ENCODE measurements at regions not wholly inside any gene's neighbourhood (a gene's known extent, or its start where the extent isn't known, plus 50 kb on each side); places are given as distances from the start of the nearest gene placed in this dataset.
"Not testable (repeated sequence)": the region's sequence is repeated elsewhere in the genome, so short reads cannot be mapped to it uniquely, and the experiment has no call there.

DNA sequence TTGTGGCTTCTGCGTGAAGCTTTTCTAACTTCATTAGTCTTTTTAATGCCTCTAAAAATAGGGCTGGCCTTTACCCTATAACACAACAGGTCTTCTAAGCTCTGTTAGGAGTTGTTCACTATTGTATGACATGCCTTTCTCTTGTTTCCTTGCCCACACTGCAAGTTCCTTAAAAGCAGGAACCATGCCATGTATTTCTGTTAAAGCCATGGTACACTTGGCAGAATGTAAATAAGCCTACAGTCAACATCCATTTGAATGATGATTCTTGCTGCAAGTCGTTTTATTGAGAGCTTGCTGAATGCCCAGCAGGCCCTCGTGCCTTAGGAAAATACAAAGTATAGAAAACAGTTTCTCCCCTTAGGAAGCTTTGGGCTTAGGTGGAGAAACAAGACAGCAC, 214.6 kb downstream of the DUSP10 start:
- no peak overlapping the region for H3K4me3 ChIP-seq (ENCODE audit: low read depth, low read length)
- H3K36me3 ChIP-seq (ENCODE audit: control insufficient read depth, insufficient read depth, low read length): no peaks in the 10 kb centered on the region
- no peak overlapping the region for H3K9ac ChIP-seq (ENCODE audit: low read depth, low read length)
- H3K9me3 ChIP-seq (ENCODE audit: control insufficient read depth, insufficient read depth, low read length): no peaks in the 10 kb centered on the region
- H3K4me1 ChIP-seq (ENCODE audit: control insufficient read depth, insufficient read depth, low read length): no peaks in the 10 kb centered on the region
- no peaks in the 10 kb centered on the region for H3K27me3 ChIP-seq (ENCODE audit: control insufficient read depth, insufficient read depth, low read length)

DNA sequence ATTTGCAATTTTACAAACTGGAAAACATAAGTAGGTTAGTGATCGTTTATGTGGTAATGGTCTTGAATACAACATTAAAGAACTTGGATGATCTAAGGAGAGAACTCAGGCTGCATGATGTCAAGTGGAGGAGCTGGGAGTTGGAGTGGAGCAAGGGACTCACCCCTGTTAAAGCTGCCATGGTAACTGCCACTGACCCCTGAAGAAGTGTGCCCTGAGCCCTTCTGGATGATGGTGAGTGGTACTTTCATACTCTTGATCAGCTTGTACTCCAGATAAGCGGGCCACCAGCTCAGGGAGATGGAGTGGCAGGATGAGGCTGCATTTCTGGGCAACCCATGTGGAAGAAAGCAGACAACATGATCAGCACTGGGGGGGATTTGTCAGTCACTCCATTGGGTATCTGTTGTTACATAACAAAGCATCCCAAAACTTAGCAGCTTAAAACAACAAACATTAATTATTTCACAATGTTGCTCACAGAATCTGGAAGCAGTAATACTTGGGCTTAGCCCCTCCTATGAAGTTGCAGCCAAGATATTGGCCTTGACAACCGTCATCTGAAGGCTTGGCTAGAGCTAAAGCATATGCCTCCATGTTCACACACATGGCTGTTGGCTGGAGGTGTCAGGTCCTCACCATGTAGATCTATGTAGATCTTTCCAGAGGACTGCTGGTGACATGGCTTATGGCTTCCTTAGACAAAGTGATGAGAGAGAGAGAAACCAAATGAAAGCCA, 213.8 kb downstream of the DUSP10 start:
- Histone ChIP-seq H3K9me3 (ENCODE audit: control insufficient read depth, insufficient read depth, low read length) (no peaks in the 10 kb centered on the region), H3K4me3 (ENCODE audit: low read depth, low read length) (no peak overlapping the region), H3K36me3 (ENCODE audit: control insufficient read depth, insufficient read depth, low read length) (no peaks in the 10 kb centered on the region), H3K9ac (ENCODE audit: low read depth, low read length) (no peak overlapping the region), H3K27me3 (ENCODE audit: control insufficient read depth, insufficient read depth, low read length) (no peaks in the 10 kb centered on the region), H3K4me1 (ENCODE audit: control insufficient read depth, insufficient read depth, low read length) (no peaks in the 10 kb centered on the region)

DNA sequence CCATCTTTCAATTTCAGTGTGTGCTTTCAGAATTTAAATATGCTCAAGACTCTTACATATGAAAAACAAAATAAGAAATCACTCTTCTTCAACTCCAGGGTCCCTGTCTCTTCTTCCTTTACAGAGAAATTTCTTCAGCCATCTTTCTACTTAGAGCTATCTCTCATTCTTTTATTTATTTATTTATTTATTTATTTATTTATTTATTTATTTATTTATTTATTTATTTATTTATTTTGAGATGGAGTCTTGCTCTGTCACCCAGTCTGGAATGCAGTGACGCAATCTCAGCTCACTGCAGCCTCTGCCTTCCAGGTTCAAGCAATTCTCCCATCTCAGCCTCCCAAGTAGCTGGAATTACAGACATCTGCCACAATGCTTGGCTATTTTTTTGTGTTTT, 211.7 kb downstream of the DUSP10 start:
- H3K4me1 ChIP-seq (ENCODE audit: control insufficient read depth, insufficient read depth, low read length); H3K9me3 ChIP-seq (ENCODE audit: control insufficient read depth, insufficient read depth, low read length); H3K9ac ChIP-seq (ENCODE audit: low read depth, low read length); H3K4me3 ChIP-seq (ENCODE audit: low read depth, low read length); H3K27me3 ChIP-seq (ENCODE audit: control insufficient read depth, insufficient read depth, low read length); H3K36me3 ChIP-seq (ENCODE audit: control insufficient read depth, insufficient read depth, low read length): not testable (repeated sequence)

DNA sequence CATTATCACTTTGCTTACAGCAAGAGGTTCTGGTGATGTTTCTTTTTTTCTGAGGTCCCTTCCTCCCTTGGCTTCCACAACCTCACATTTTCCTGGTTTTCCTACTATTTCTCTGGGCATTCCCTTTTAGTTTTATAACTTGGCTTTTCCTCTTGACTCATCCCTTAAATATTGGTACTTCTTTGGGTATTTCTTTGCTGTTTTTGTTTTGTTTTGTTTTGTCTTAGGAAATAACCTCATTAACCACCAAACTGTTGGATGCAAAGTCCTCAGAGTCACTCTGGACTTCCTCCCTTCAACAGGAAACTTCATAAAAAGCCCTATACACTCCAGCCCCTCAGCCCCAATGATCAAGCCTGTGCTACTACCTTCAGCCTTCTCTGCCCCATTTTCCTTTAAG, 211.1 kb downstream of the DUSP10 start:
- Histone ChIP-seq H3K4me1 (ENCODE audit: control insufficient read depth, insufficient read depth, low read length) (no peaks in the 10 kb centered on the region), H3K9me3 (ENCODE audit: control insufficient read depth, insufficient read depth, low read length) (no peaks in the 10 kb centered on the region), H3K36me3 (ENCODE audit: control insufficient read depth, insufficient read depth, low read length) (no peaks in the 10 kb centered on the region), H3K27me3 (ENCODE audit: control insufficient read depth, insufficient read depth, low read length) (no peaks in the 10 kb centered on the region), H3K4me3 (ENCODE audit: low read depth, low read length) (no peak overlapping the region), H3K9ac (ENCODE audit: low read depth, low read length) (no peak overlapping the region)

DNA sequence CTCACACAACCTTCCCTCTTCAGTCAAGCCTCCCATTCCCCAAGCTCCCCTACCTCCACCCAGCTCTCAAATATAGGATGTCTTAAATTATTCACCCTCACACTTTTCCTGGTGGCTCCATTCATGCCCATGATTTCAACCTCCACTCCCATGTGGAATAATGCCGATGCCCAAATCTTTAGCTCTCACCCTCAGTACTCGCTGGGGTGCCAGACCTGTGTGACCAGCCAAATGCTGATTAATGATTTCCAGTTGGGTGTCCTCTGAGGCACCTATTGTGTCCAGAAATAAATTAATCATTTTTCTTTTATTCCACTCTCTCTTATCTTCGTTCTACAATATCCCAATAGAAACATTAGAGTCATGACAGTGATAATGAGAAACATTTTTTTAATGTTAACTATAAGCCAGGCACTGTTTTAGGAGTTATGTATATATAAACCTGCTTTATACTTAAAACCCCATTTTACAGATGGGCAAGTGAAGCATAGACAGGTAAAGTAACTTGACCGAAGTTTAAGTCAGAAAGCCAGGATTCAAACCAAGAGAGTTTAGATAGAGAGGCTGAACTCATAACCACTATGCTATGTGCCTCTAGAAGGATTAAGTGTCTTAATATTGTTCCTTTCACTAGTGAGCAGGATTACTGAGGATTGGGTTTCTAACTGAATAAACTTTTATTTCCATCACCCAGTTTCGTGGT, 209.7 kb downstream of the DUSP10 start:
- H3K4me1 ChIP-seq (ENCODE audit: control insufficient read depth, insufficient read depth, low read length): no peaks in the 10 kb centered on the region
- H3K9me3 ChIP-seq (ENCODE audit: control insufficient read depth, insufficient read depth, low read length): no peaks in the 10 kb centered on the region
- no peak overlapping the region for H3K9ac ChIP-seq (ENCODE audit: low read depth, low read length)
- no peak overlapping the region for H3K4me3 ChIP-seq (ENCODE audit: low read depth, low read length)
- H3K36me3 ChIP-seq (ENCODE audit: control insufficient read depth, insufficient read depth, low read length): no peaks in the 10 kb centered on the region
- H3K27me3 ChIP-seq (ENCODE audit: control insufficient read depth, insufficient read depth, low read length): no peaks in the 10 kb centered on the region

DNA sequence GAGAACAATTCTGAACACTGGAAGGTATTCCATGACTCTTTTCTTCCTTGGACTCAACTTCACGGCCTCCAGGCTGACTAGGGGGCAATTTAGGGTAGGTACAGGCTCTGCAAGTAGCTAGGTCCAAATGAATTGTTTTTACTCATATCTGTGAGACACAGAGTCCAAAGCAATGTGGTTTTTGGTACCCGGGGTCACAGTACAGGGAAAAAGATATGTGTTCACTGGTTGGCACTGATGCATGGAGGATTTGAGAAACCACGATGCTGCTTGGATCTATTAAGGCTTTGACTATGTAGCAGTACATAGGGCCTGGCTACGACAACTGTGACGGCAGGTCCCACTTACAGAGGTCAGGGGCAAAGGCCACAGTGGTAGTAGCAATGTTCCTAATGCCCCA, 200.6 kb downstream of the DUSP10 start:
- H3K27me3 ChIP-seq (ENCODE audit: control insufficient read depth, insufficient read depth, low read length): no peaks in the 10 kb centered on the region
- H3K36me3 ChIP-seq (ENCODE audit: control insufficient read depth, insufficient read depth, low read length): no peaks in the 10 kb centered on the region
- peaks cover 4% of the 10 kb centered on the region for H3K4me1 ChIP-seq (ENCODE audit: control insufficient read depth, insufficient read depth, low read length)
- no peaks in the 10 kb centered on the region for H3K9me3 ChIP-seq (ENCODE audit: control insufficient read depth, insufficient read depth, low read length)
- H3K4me3 ChIP-seq (ENCODE audit: low read depth, low read length): no peak overlapping the region
- H3K9ac ChIP-seq (ENCODE audit: low read depth, low read length): no peak overlapping the region

DNA sequence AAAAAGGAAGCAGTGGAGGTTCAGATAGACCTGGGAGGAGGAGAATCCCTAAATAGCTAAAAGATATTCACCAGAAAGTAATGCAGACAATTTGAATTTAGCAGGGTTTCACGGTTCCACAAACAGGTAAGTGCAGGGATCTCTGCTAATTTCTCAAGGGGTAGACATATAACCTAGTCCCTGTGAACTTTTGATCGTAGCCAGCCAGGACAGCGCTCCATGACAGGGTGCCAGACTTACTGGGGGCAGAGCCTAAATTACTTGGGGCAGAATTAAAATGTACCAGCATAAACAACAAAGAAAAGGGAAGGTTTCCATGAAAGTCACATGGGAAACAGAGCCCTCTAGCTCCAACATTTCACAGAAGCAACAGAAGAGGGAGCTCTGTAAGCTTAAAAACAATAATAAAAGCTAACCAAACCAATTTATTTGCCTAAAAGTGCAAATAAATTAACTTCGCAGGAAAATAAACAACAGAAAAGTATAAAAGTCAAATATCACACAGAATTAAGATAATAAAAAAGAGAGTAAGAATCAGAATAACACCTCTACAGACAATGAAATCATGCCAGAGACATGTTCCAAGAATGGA, 198.3 kb downstream of the DUSP10 start:
- H3K4me1 ChIP-seq (ENCODE audit: control insufficient read depth, insufficient read depth, low read length): peaks cover 4% of the 10 kb centered on the region
- H3K4me3 ChIP-seq (ENCODE audit: low read depth, low read length): no peak overlapping the region
- H3K9me3 ChIP-seq (ENCODE audit: control insufficient read depth, insufficient read depth, low read length): no peaks in the 10 kb centered on the region
- H3K36me3 ChIP-seq (ENCODE audit: control insufficient read depth, insufficient read depth, low read length): no peaks in the 10 kb centered on the region
- H3K9ac ChIP-seq (ENCODE audit: low read depth, low read length): no peak overlapping the region
- H3K27me3 ChIP-seq (ENCODE audit: control insufficient read depth, insufficient read depth, low read length): no peaks in the 10 kb centered on the region

DNA sequence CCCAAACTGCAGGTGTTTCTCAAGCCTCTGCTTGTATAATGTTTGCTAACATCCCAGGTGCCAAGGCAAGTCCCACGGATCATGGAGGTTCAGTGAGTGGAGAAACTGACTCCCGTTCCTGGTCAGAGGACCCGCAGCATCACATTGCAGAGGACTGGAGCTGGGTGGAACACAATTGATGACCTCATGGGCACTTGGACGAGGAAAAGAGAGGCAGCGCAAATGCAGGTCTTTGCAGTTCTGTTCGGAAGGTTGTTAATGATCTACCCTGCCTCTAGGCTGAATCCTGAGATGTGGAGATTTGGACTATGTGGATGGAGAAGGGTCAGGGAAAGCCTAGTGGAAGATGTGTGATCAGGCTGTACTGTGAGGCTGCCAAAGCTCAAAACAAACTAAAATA, 192.9 kb downstream of the DUSP10 start:
- Histone ChIP-seq H3K9me3 (ENCODE audit: control insufficient read depth, insufficient read depth, low read length) (no peaks in the 10 kb centered on the region), H3K4me3 (ENCODE audit: low read depth, low read length) (no peak overlapping the region), H3K27me3 (ENCODE audit: control insufficient read depth, insufficient read depth, low read length) (no peaks in the 10 kb centered on the region), H3K36me3 (ENCODE audit: control insufficient read depth, insufficient read depth, low read length) (no peaks in the 10 kb centered on the region), H3K4me1 (ENCODE audit: control insufficient read depth, insufficient read depth, low read length) (no peaks in the 10 kb centered on the region), H3K9ac (ENCODE audit: low read depth, low read length) (no peak overlapping the region)

DNA sequence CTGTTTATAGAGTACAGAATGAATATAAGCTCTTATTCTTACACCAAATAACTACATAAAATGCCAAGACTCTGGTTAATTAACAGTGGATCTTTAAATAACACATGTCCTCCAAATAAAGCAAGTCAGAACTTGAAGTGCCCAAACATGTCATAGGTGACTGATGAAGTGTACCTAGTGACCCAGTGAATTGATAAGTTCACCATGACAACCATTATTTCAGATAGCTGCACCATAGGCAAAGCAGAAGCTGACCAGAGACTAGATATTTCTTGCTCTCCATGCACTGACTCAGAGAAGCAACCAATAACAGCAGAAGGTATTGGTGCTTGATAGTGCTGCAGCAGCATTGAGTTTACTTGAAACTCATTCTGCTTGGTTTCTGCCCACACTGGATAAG, 192.1 kb downstream of the DUSP10 start:
- Histone ChIP-seq H3K9ac (ENCODE audit: low read depth, low read length) (no peak overlapping the region), H3K4me1 (ENCODE audit: control insufficient read depth, insufficient read depth, low read length) (no peaks in the 10 kb centered on the region), H3K27me3 (ENCODE audit: control insufficient read depth, insufficient read depth, low read length) (no peaks in the 10 kb centered on the region), H3K36me3 (ENCODE audit: control insufficient read depth, insufficient read depth, low read length) (no peaks in the 10 kb centered on the region), H3K9me3 (ENCODE audit: control insufficient read depth, insufficient read depth, low read length) (no peaks in the 10 kb centered on the region), H3K4me3 (ENCODE audit: low read depth, low read length) (no peak overlapping the region)

DNA sequence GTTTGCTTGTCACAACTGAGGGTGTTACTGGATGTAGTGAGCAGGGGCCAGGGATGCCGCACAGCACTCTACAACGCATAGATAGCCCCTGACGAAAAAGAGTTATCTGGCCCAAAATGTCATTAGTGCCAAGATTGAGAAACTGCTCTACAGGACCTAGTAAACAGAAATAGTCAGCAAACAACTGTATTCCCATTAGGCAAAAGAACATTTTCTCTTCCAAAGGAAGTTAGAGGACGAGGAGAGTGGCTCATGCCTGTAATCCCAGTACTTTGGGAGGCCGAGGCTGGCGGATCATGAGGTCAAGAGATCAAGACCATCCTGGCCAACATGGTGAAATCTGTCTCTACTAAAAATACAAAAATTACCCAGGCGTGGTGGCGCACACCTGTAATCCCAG, 189.1 kb downstream of the DUSP10 start:
- H3K9ac ChIP-seq (ENCODE audit: low read depth, low read length); H3K4me1 ChIP-seq (ENCODE audit: control insufficient read depth, insufficient read depth, low read length); H3K9me3 ChIP-seq (ENCODE audit: control insufficient read depth, insufficient read depth, low read length); H3K27me3 ChIP-seq (ENCODE audit: control insufficient read depth, insufficient read depth, low read length); H3K4me3 ChIP-seq (ENCODE audit: low read depth, low read length); H3K36me3 ChIP-seq (ENCODE audit: control insufficient read depth, insufficient read depth, low read length): not testable (repeated sequence)

DNA sequence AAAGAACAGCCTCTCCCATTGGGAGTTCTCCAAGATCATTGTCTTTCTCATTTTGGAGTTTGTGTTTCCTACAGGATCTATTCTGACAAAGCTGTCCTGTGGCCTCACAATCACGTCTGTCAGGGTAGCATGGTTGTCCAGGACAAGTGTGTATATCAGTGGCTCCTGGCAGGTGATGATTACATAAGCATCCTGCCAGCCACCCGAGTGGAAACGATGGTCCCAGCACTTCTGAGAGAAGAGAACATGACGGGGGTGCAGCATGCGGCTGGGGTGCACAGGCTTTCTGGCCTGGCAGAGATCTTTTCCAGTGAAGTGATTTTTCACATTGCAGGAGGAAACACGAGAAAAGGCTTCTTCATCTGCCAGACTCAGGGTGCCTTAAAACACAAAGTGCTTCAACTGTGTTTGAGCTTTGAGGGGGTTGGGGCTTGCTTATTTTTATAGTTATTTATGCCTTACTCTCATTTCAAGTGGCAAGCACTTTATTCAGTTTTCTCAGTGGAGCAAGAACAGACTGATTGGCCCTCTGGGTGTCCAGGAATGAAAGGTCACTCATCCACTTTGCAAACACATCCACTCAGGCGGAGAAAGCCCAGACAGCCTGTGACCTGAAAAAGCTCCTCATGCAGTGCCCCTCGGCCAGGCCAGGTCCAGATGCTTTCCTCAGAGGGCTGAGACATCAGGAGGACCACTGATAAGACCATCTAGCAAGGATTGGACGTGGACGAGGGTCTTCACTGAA, 186.0 kb downstream of the DUSP10 start:
- H3K4me1 ChIP-seq (ENCODE audit: control insufficient read depth, insufficient read depth, low read length): no peaks in the 10 kb centered on the region
- H3K4me3 ChIP-seq (ENCODE audit: low read depth, low read length): no peak overlapping the region
- H3K9ac ChIP-seq (ENCODE audit: low read depth, low read length): no peak overlapping the region
- H3K9me3 ChIP-seq (ENCODE audit: control insufficient read depth, insufficient read depth, low read length): no peaks in the 10 kb centered on the region
- H3K27me3 ChIP-seq (ENCODE audit: control insufficient read depth, insufficient read depth, low read length): no peaks in the 10 kb centered on the region
- no peaks in the 10 kb centered on the region for H3K36me3 ChIP-seq (ENCODE audit: control insufficient read depth, insufficient read depth, low read length)
